H9 (cell line): ENCODE measurements at regions not wholly inside any gene's neighbourhood (a gene's known extent, or its start where the extent isn't known, plus 50 kb on each side); places are given as distances from the start of the nearest gene placed in this dataset.
"Not testable (repeated sequence)": the region's sequence is repeated elsewhere in the genome, so short reads cannot be mapped to it uniquely, and the experiment has no call there.

Source experiments
- DNase-seq: peaks from one replicate; pipeline ENCODE4 v3.0.0-alpha.2; 2017
- H2AFZ ChIP-seq: one replicate; pipeline ENCODE4 v1.6.1; 2013; ENCODE audit warnings: mild to moderate bottlenecking, low read length, control low read depth, moderate library complexity
- H2AK5ac ChIP-seq: 2 replicates; pipeline ENCODE4 v1.6.1; 2013; ENCODE audit warnings: low read length, control low read depth, mixed read lengths; ENCODE audit not compliant: insufficient read length
- H2BK120ac ChIP-seq: one replicate; pipeline ENCODE4 v1.6.1; 2013; ENCODE audit warnings: low read depth, mild to moderate bottlenecking, low read length, control low read depth, inconsistent platforms; ENCODE audit not compliant: poor library complexity, severe bottlenecking
- H2BK12ac ChIP-seq: 2 replicates; pipeline ENCODE4 v1.6.1; 2013; ENCODE audit warnings: low read length, control low read depth, mixed read lengths, low read depth; ENCODE audit not compliant: insufficient read length
- H2BK15ac ChIP-seq: 2 replicates; pipeline ENCODE4 v1.6.1; 2013; ENCODE audit warnings: low read depth, low read length, control low read depth
- H2BK20ac ChIP-seq: one replicate; pipeline ENCODE4 v1.6.1; 2013; ENCODE audit warnings: low read depth, mild to moderate bottlenecking, low read length, control low read depth, inconsistent platforms; ENCODE audit not compliant: poor library complexity, severe bottlenecking
- H2BK5ac ChIP-seq: 2 replicates; pipeline ENCODE4 v1.6.1; 2013; ENCODE audit warnings: low read length, control low read depth, mixed read lengths; ENCODE audit not compliant: insufficient read length
- H3K14ac ChIP-seq: 2 replicates; pipeline ENCODE4 v1.6.1; 2013; ENCODE audit warnings: low read length, control low read depth; ENCODE audit not compliant: insufficient read depth
- H3K18ac ChIP-seq: 2 replicates; pipeline ENCODE4 v1.6.1; 2013; ENCODE audit warnings: low read depth, mild to moderate bottlenecking, mixed read lengths, low read length, control low read depth; ENCODE audit not compliant: insufficient read length
- H3K23ac ChIP-seq: 2 replicates; pipeline ENCODE4 v1.6.1; 2013; ENCODE audit warnings: low read length, control low read depth, mixed read lengths, low read depth; ENCODE audit not compliant: insufficient read length
- H3K23me2 ChIP-seq: 2 replicates; pipeline ENCODE4 v1.6.1; 2013; ENCODE audit warnings: low read depth, mild to moderate bottlenecking, mixed read lengths, low read length, control low read depth; ENCODE audit not compliant: insufficient read length, poor library complexity, severe bottlenecking
- H3K27ac ChIP-seq: 2 replicates; pipeline ENCODE4 v1.5.1; 2013; ENCODE audit warnings: low read length, control low read depth, mixed read lengths, low read depth; ENCODE audit not compliant: insufficient read length
- H3K27me3 ChIP-seq: 2 replicates; pipeline ENCODE4 v1.6.1; 2013; ENCODE audit warnings: low read length, control low read depth, inconsistent platforms; ENCODE audit not compliant: insufficient read depth
- H3K4ac ChIP-seq: 2 replicates; pipeline ENCODE4 v1.6.1; 2013; ENCODE audit warnings: low read depth, mild to moderate bottlenecking, control low read depth, inconsistent platforms, low read length, moderate library complexity
- H3K4me1 ChIP-seq: 2 replicates; pipeline ENCODE4 v1.6.1; 2013; ENCODE audit warnings: low read length, control low read depth, inconsistent platforms; ENCODE audit not compliant: insufficient read depth
- H3K4me2 ChIP-seq: 2 replicates; pipeline ENCODE4 v1.6.1; 2013; ENCODE audit warnings: low read length, control low read depth, mixed read lengths; ENCODE audit not compliant: insufficient read length, insufficient read depth
- H3K56ac ChIP-seq: 2 replicates; pipeline ENCODE4 v1.6.1; 2013; ENCODE audit warnings: low read depth, mild to moderate bottlenecking, mixed read lengths, low read length, control low read depth; ENCODE audit not compliant: insufficient read length
- H3K79me1 ChIP-seq: 2 replicates; pipeline ENCODE4 v1.6.1; 2013; ENCODE audit warnings: low read depth, mild to moderate bottlenecking, moderate library complexity, low read length, control low read depth, inconsistent platforms; ENCODE audit not compliant: insufficient read depth, poor library complexity, severe bottlenecking
- H3K79me2 ChIP-seq: 2 replicates; pipeline ENCODE4 v1.6.1; 2013; ENCODE audit warnings: low read length, control low read depth, inconsistent platforms; ENCODE audit not compliant: insufficient read depth
- H3K9ac ChIP-seq: 2 replicates; pipeline ENCODE4 v1.6.1; 2013; ENCODE audit warnings: low read length, control low read depth, mixed read lengths; ENCODE audit not compliant: insufficient read length; ENCODE audit errors: extremely low read depth
- H3K9me3 ChIP-seq: one replicate; pipeline ENCODE4 v1.6.1; 2013; ENCODE audit warnings: low read depth, low read length, inconsistent platforms; ENCODE audit not compliant: control insufficient read depth
- H3T11ph ChIP-seq: one replicate; pipeline ENCODE4 v1.6.1; 2013; ENCODE audit warnings: mild to moderate bottlenecking, low read length, control low read depth, inconsistent platforms
- H4K20me1 ChIP-seq: one replicate; pipeline ENCODE4 v1.6.1; 2013; ENCODE audit not compliant: control insufficient read depth, insufficient read length, insufficient read depth
- H4K5ac ChIP-seq: 2 replicates; pipeline ENCODE4 v1.6.1; 2013; ENCODE audit warnings: low read depth, mild to moderate bottlenecking, mixed read lengths, low read length, control low read depth; ENCODE audit not compliant: insufficient read length
- H4K8ac ChIP-seq: replicated peaks from 2 replicates; pipeline ENCODE4 v1.6.1; 2013; ENCODE audit warnings: low read length, control low read depth, mixed read lengths, low read depth; ENCODE audit not compliant: insufficient read length
- H4K91ac ChIP-seq: 2 replicates; pipeline ENCODE4 v1.6.1; 2013; ENCODE audit warnings: low read depth, mild to moderate bottlenecking, moderate library complexity, mixed read lengths, low read length, control low read depth; ENCODE audit not compliant: insufficient read length
- H3K27ac Mint-ChIP-seq, 3 experiments: 2 replicates in 2 of 3; 3 replicates in 1 of 3; pipeline ENCODE4 v1.8.0; 2020 to 2021; ENCODE audit warnings: mixed read lengths in 3 of 3, mild to moderate bottlenecking in 1 of 3, moderate library complexity in 1 of 3
- H3K27me3 Mint-ChIP-seq: 2 replicates; pipeline ENCODE4 v1.8.0; 2021; ENCODE audit warnings: low read depth, mild to moderate bottlenecking, moderate library complexity, mixed read lengths
- H3K36me3 Mint-ChIP-seq, 3 experiments: 2 replicates in 2 of 3; 3 replicates in 1 of 3; pipeline ENCODE4 v1.8.0; 2020 to 2021; ENCODE audit warnings: low read depth in 3 of 3, mixed read lengths in 3 of 3; ENCODE audit not compliant: insufficient read depth in 1 of 3
- H3K4me1 Mint-ChIP-seq, 2 experiments: 2 replicates each; pipeline ENCODE4 v1.8.0; 2020; ENCODE audit warnings: mixed read lengths in 2 of 2
- H3K4me3 Mint-ChIP-seq, 2 experiments: 2 replicates in 1 of 2; 3 replicates in 1 of 2; pipeline ENCODE4 v1.8.0; 2020 to 2021; ENCODE audit warnings: mild to moderate bottlenecking in 2 of 2, mixed read lengths in 2 of 2, moderate library complexity in 1 of 2
- H3K9me3 Mint-ChIP-seq, 2 experiments: 2 replicates in 1 of 2; 3 replicates in 1 of 2; pipeline ENCODE4 v1.8.0; 2020; ENCODE audit warnings: mild to moderate bottlenecking in 2 of 2, mixed read lengths in 2 of 2, moderate library complexity in 1 of 2
- WGBS: extraction: QIAGEN DNeasy Blood & Tissue Kit; methylation state at CpG from one replicate; pipeline ENCODE4 v1.1.7; 2013; ENCODE audit warnings: missing lambda C conversion rate, low lambda C conversion rate, mixed read lengths; ENCODE audit not compliant: insufficient read length; ENCODE audit errors: extremely low coverage; 5-methylcytosine and 5-hydroxymethylcytosine counted together
- TF ChIP-seq, protein P1 (sequence below): fragments of 200-600 bp; sonication (generic); conservative IDR thresholded peaks from 3 replicates; pipeline ENCODE4 v1.8.0; 2021; ENCODE audit warnings: antibody characterized with exemption, mild to moderate bottlenecking

DNA sequence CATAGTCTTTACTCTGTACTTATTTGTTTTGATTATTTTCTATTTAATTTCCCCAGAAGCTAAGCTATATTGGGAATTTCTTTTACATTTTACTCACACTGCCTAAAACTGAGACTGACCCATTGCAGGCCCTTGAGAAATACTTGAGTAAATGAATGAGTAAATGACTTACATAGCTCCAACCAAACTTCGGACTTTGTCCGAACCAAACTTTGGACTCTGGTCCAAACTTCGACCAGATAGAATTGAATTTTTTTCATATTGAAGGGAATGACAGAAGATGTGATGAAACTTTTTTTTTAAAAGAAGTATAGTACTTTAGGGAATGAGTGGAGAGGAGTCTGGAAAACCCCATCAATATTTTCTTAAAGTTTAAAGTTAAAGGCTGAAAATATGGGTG is 75.6 kb upstream of the MYRIP start:
- Histone ChIP-seq H3K9ac (no peak overlapping the region), H2BK5ac (no peak overlapping the region), H3K18ac (no peak overlapping the region), H3K56ac (no peak overlapping the region), H3T11ph (no peak overlapping the region), H2BK12ac (no peak overlapping the region), H3K79me2 (no peaks in the 10 kb centered on the region), H3K4me2 (no peak overlapping the region), H3K79me1 (no peaks in the 10 kb centered on the region), H3K4ac (no peak overlapping the region), H4K20me1 (no peaks in the 10 kb centered on the region), H4K8ac (no peak overlapping the region), H2BK120ac (no peak overlapping the region), H3K23me2 (no peaks in the 10 kb centered on the region), H2BK20ac (no peak overlapping the region), H4K5ac (no peak overlapping the region), H3K9me3 (no peaks in the 10 kb centered on the region), H3K14ac (no peak overlapping the region), H2AFZ (no peak overlapping the region), H2AK5ac (no peak overlapping the region), H2BK15ac (no peak overlapping the region), H3K4me1 (no peaks in the 10 kb centered on the region), H3K27me3 (no peaks in the 10 kb centered on the region), H4K91ac (no peak overlapping the region), H3K27ac (no peak overlapping the region), H3K23ac (no peak overlapping the region)
- no peaks in the 10 kb centered on the region for H3K36me3 Mint-ChIP-seq
- H3K4me3 Mint-ChIP-seq: no peak overlapping the region
- no peak overlapping the region for H3K27ac Mint-ChIP-seq
- TF ChIP-seq, protein P1, sequence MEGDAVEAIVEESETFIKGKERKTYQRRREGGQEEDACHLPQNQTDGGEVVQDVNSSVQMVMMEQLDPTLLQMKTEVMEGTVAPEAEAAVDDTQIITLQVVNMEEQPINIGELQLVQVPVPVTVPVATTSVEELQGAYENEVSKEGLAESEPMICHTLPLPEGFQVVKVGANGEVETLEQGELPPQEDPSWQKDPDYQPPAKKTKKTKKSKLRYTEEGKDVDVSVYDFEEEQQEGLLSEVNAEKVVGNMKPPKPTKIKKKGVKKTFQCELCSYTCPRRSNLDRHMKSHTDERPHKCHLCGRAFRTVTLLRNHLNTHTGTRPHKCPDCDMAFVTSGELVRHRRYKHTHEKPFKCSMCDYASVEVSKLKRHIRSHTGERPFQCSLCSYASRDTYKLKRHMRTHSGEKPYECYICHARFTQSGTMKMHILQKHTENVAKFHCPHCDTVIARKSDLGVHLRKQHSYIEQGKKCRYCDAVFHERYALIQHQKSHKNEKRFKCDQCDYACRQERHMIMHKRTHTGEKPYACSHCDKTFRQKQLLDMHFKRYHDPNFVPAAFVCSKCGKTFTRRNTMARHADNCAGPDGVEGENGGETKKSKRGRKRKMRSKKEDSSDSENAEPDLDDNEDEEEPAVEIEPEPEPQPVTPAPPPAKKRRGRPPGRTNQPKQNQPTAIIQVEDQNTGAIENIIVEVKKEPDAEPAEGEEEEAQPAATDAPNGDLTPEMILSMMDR: no peak
- no peaks in the 10 kb centered on the region; a peak in 1 of 5 replicates for H3K9me3 Mint-ChIP-seq
- no CpG with 5 or more reads among the region's 3 CpGs for WGBS
- no peak for DNase-seq
- no peaks in the 10 kb centered on the region for H3K4me1 Mint-ChIP-seq
- no peaks in the 10 kb centered on the region for H3K27me3 Mint-ChIP-seq

DNA sequence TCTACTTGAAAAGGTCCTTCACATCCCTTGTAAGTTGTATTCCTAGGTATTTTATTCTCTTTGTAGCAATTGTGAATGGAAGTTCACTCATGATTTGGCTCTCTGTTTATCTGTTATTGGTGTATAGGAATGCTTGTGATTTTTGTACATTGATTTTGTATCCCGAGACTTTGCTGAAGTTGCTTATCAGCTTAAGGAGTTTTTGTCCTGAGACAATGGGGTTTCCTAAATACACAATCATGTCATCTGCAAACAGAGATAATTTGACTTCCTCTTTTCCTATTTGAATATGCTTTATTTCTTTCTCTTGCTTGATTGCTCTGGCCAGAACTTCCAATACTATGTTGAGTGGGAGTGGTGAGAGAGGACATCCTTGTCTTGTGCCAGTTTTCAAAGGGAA is 69.8 kb upstream of the MYRIP start:
- H4K8ac ChIP-seq, H2BK15ac ChIP-seq, H3K18ac ChIP-seq, H2AK5ac ChIP-seq, H4K91ac ChIP-seq, H4K20me1 ChIP-seq, H3K9ac ChIP-seq, H2BK12ac ChIP-seq, H3K23me2 ChIP-seq, H3K14ac ChIP-seq, H3K56ac ChIP-seq, DNase-seq, H3K4me1 ChIP-seq, H3K4ac ChIP-seq, H3K79me2 ChIP-seq, H3K23ac ChIP-seq, H3K4me2 ChIP-seq, H3K4me3 Mint-ChIP-seq, H2BK120ac ChIP-seq, H3K79me1 ChIP-seq, H3K27me3 ChIP-seq, H2AFZ ChIP-seq, H4K5ac ChIP-seq, H3K9me3 ChIP-seq, H3K4me1 Mint-ChIP-seq, H2BK20ac ChIP-seq, H3K27me3 Mint-ChIP-seq, H3K27ac ChIP-seq, H3K27ac Mint-ChIP-seq, H3T11ph ChIP-seq, H2BK5ac ChIP-seq, H3K36me3 Mint-ChIP-seq: not testable (repeated sequence)
- peaks cover 14 to 16% of the 10 kb centered on the region in 2 experiments; a peak in 4 of 5 replicates for H3K9me3 Mint-ChIP-seq
- WGBS: no CpG with 5 or more reads among the region's 1 CpG
